ENCODE measurements at regions not wholly inside any gene's neighbourhood (a gene's known extent, or its start where the extent isn't known, plus 50 kb on each side); places are given as distances from the start of the nearest gene placed in this dataset.
A peak's percentile ranks its signal among the peaks of the same experiment; 100 is the strongest.

- DNase-seq = no peak
Measured at GRCh38 chr5:68455216-68455615, 239.7 kb downstream of the PIK3R1 start.

GRCh38 chr5:68456756-68457217 is 241.2 kb downstream of the PIK3R1 start:
- peak; percentile 70 for DNase-seq

- no peak for DNase-seq
Measured at GRCh38 chr5:68457285-68457684, 241.7 kb downstream of the PIK3R1 start.

- DNase-seq = no peak
Measured at GRCh38 chr5:68458416-68459021, 243.0 kb downstream of the PIK3R1 start.

- no peak for DNase-seq
Measured at GRCh38 chr5:68459093-68459809, 243.7 kb downstream of the PIK3R1 start.

- DNase-seq = no peak
Measured at GRCh38 chr5:68459810-68460139, 244.2 kb downstream of the PIK3R1 start.

- peak; percentile 82 for DNase-seq
Measured at GRCh38 chr5:68460147-68460798, 244.7 kb downstream of the PIK3R1 start.

- no peak for DNase-seq
Measured at GRCh38 chr5:68463606-68464005, 248.1 kb downstream of the PIK3R1 start.

GRCh38 chr5:68464424-68464823 is 248.9 kb downstream of the PIK3R1 start:
- no peak for DNase-seq

- DNase-seq = no peak
Measured at GRCh38 chr5:68465133-68465532, 249.6 kb downstream of the PIK3R1 start.

- DNase-seq = no peak
Measured at GRCh38 chr5:68465934-68466551, 250.5 kb downstream of the PIK3R1 start.

GRCh38 chr5:68467208-68467607 is 251.7 kb downstream of the PIK3R1 start:
- DNase-seq = no peak

- DNase-seq = no peak
Measured at GRCh38 chr5:68467794-68468193, 252.2 kb downstream of the PIK3R1 start.

- no peak for DNase-seq
Measured at GRCh38 chr5:68468322-68468721, 252.8 kb downstream of the PIK3R1 start.

- DNase-seq = no peak
Measured at GRCh38 chr5:68475476-68475983, 260.0 kb downstream of the PIK3R1 start.

GRCh38 chr5:68476854-68477253 is 261.3 kb downstream of the PIK3R1 start:
- DNase-seq = no peak

GRCh38 chr5:68478301-68479095 is 262.9 kb downstream of the PIK3R1 start:
- DNase-seq = no peak

- DNase-seq = no peak
Measured at GRCh38 chr5:68479524-68479923, 264.0 kb downstream of the PIK3R1 start.

- DNase-seq = no peak
Measured at GRCh38 chr5:68480335-68480940, 264.9 kb downstream of the PIK3R1 start.

- DNase-seq = no peak
Measured at GRCh38 chr5:68482199-68482598, 266.6 kb downstream of the PIK3R1 start.

GRCh38 chr5:68484307-68485068 is 268.9 kb downstream of the PIK3R1 start:
- no peak for DNase-seq

Measured in dermis blood vessel endothelial cell (primary cell).